PFSK-1 (cell line): ENCODE measurements at regions not wholly inside any gene's neighbourhood (a gene's known extent, or its start where the extent isn't known, plus 50 kb on each side); places are given as distances from the start of the nearest gene placed in this dataset.

Source experiments
- POLR2AphosphoS5 ChIP-seq: IDR thresholded peaks from 2 replicates; pipeline ENCODE4 v1.6.1; 2012; ENCODE audit warnings: low read depth, mild to moderate bottlenecking, control low read depth, low read length, moderate library complexity
- REST ChIP-seq, 2 experiments: IDR thresholded peaks; 2 replicates each; pipeline versions ENCODE4 v1.6.1 to v1.8.0; 2011 to 2012; ENCODE audit warnings: low read depth in 2 of 2, low read length in 2 of 2, control low read depth in 1 of 2, inconsistent platforms in 1 of 2, mild to moderate bottlenecking in 1 of 2, moderate library complexity in 1 of 2; ENCODE audit not compliant: insufficient read depth in 1 of 2
- SIN3A ChIP-seq: IDR thresholded peaks from 2 replicates; pipeline ENCODE4 v1.6.1; 2012; ENCODE audit warnings: mild to moderate bottlenecking, low read length, moderate library complexity, borderline replicate concordance; ENCODE audit not compliant: insufficient read depth
- TAF1 ChIP-seq: IDR thresholded peaks from 2 replicates; pipeline ENCODE4 v1.6.1; 2012; ENCODE audit warnings: low read length, control low read depth, borderline replicate concordance; ENCODE audit not compliant: insufficient read depth

DNA sequence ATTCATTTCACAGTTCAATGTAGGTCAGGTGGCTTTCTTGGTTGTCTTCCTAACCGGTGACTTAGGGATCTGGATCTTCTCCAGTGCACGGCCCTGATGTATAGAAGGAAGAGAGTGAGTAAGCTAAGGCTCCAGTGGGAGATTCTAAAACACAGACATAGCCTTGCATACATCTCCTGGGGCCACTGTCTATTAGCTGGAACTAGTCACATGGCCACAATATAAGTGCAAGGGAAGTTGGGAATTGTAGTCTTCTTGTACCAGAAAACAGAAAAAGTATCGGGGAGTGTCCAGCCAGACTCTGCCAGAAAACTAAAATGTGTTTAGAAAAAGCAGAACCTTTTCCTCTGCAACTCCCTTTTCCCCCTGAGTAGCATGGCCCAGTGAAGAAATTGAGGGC, 531.6 kb downstream of the VRK1 start:
- TF ChIP-seq REST (IDR thresholded peaks at IDR 0.05; ENCODE audit: insufficient read depth in 1 of 2, low read depth in 2 of 2, low read length in 2 of 2) (no peak), POLR2AphosphoS5 (no peak), TAF1 (no peak), SIN3A (no peak)
